Neural progenitor cell (in vitro differentiated cells): ENCODE measurements at regions not wholly inside any gene's neighbourhood (a gene's known extent, or its start where the extent isn't known, plus 50 kb on each side); places are given as distances from the start of the nearest gene placed in this dataset.

ENCODE experiments used
- DNase-seq: peaks from one replicate; pipeline ENCODE4 v3.0.0-alpha.2; 2016; ENCODE audit warnings: low spot score
- H2AFZ ChIP-seq: fragments of 200-600 bp; sonication (generic); replicated peaks from 2 replicates; pipeline ENCODE4 v1.6.1; 2016; ENCODE audit warnings: antibody characterized with exemption
- H3F3A ChIP-seq: fragments of 200-600 bp; sonication (generic); 2 replicates; pipeline ENCODE4 v1.6.1; 2016; ENCODE audit warnings: antibody characterized with exemption, low read depth
- H3K27ac ChIP-seq: fragments of 200-600 bp; sonication (generic); 2 replicates; pipeline ENCODE4 v1.5.1; 2016; ENCODE audit warnings: mild to moderate bottlenecking
- H3K27me3 ChIP-seq: fragments of 200-600 bp; sonication (generic); 2 replicates; pipeline ENCODE4 v1.6.1; 2016; ENCODE audit warnings: mild to moderate bottlenecking, moderate library complexity
- H3K36me3 ChIP-seq: fragments of 200-600 bp; sonication (generic); 2 replicates; pipeline ENCODE4 v1.5.1; 2016
- H3K4me1 ChIP-seq: fragments of 200-600 bp; sonication (generic); 2 replicates; pipeline ENCODE4 v1.6.1; 2016; ENCODE audit warnings: mixed run types
- H3K4me2 ChIP-seq: fragments of 200-600 bp; sonication (generic); 2 replicates; pipeline ENCODE4 v1.6.1; 2016
- H3K4me3 ChIP-seq: fragments of 200-600 bp; sonication (generic); 2 replicates; pipeline ENCODE4 v1.5.1; 2016
- H3K79me2 ChIP-seq: fragments of 200-600 bp; sonication (generic); 2 replicates; pipeline ENCODE4 v1.6.1; 2016; ENCODE audit warnings: low read depth
- H3K9ac ChIP-seq: fragments of 200-600 bp; sonication (generic); 2 replicates; pipeline ENCODE4 v1.6.1; 2016
- H3K9me3 ChIP-seq: fragments of 200-600 bp; sonication (generic); 2 replicates; pipeline ENCODE4 v1.5.1; 2016; ENCODE audit warnings: low read depth
- H4K20me1 ChIP-seq: fragments of 200-600 bp; sonication (generic); 2 replicates; pipeline ENCODE4 v1.6.1; 2016; ENCODE audit warnings: low read depth
- H3K27ac Mint-ChIP-seq: 3 replicates; pipeline ENCODE4 v1.8.0; 2021; ENCODE audit warnings: mixed read lengths
- H3K27me3 Mint-ChIP-seq: 2 replicates; pipeline ENCODE4 v1.8.0; 2022; ENCODE audit warnings: low read depth, mild to moderate bottlenecking, inconsistent platforms, moderate library complexity, mixed read lengths; ENCODE audit not compliant: insufficient read depth
- H3K36me3 Mint-ChIP-seq: 3 replicates; pipeline ENCODE4 v1.8.0; 2021; ENCODE audit warnings: mixed read lengths
- H3K4me1 Mint-ChIP-seq: 3 replicates; pipeline ENCODE4 v1.8.0; 2021; ENCODE audit warnings: mixed read lengths
- H3K4me3 Mint-ChIP-seq: 3 replicates; pipeline ENCODE4 v1.8.0; 2021; ENCODE audit warnings: mild to moderate bottlenecking, moderate library complexity, mixed read lengths
- H3K9me3 Mint-ChIP-seq: 3 replicates; pipeline ENCODE4 v1.8.0; 2020; ENCODE audit warnings: mixed read lengths
- EZH2 ChIP-seq: fragments of 200-600 bp; sonication (generic); IDR thresholded peaks from 2 replicates; pipeline ENCODE4 v1.6.1; 2017; ENCODE audit warnings: antibody characterized with exemption, mild to moderate bottlenecking, moderate library complexity
- EZH2phosphoT487 ChIP-seq: fragments of 200-600 bp; sonication (generic); IDR thresholded peaks from 2 replicates; pipeline ENCODE4 v1.6.1; 2017; ENCODE audit warnings: antibody characterized with exemption
- TF ChIP-seq, protein P1 (sequence below): fragments of 200-600 bp; sonication (generic); IDR thresholded peaks from 2 replicates; pipeline ENCODE4 v1.5.1; 2017; ENCODE audit warnings: antibody characterized with exemption, mild to moderate bottlenecking

DNA sequence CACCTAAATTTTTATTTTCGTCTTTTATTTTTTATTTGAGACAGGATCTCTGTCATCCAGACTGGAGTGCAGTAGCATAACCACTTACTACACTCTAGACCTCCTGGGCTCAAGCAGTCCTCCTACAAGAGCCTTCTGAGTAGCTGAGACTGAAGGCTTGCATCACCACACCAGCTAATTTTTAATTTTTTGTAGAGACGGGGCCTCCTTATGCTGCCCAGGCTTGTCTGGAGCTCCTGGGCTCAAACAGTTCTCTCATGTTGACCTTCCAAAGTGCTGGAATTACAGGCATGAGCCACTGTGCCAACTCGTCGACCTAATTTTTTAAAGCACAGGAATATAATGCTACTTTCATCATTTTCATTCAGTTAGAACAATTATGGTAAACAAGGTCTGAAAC is 405.4 kb downstream of the AR start:
- H3K4me3 Mint-ChIP-seq = no peak overlapping the region
- H3F3A ChIP-seq = no peaks in the 10 kb centered on the region
- H4K20me1 ChIP-seq = no peaks in the 10 kb centered on the region
- no peaks in the 10 kb centered on the region for H3K27me3 Mint-ChIP-seq
- H3K36me3 ChIP-seq = no peaks in the 10 kb centered on the region
- no peak overlapping the region for H3K27ac ChIP-seq
- no peak overlapping the region for H3K4me3 ChIP-seq
- TF ChIP-seq EZH2 (no peak), EZH2phosphoT487 (no peak)
- TF ChIP-seq, protein P1, sequence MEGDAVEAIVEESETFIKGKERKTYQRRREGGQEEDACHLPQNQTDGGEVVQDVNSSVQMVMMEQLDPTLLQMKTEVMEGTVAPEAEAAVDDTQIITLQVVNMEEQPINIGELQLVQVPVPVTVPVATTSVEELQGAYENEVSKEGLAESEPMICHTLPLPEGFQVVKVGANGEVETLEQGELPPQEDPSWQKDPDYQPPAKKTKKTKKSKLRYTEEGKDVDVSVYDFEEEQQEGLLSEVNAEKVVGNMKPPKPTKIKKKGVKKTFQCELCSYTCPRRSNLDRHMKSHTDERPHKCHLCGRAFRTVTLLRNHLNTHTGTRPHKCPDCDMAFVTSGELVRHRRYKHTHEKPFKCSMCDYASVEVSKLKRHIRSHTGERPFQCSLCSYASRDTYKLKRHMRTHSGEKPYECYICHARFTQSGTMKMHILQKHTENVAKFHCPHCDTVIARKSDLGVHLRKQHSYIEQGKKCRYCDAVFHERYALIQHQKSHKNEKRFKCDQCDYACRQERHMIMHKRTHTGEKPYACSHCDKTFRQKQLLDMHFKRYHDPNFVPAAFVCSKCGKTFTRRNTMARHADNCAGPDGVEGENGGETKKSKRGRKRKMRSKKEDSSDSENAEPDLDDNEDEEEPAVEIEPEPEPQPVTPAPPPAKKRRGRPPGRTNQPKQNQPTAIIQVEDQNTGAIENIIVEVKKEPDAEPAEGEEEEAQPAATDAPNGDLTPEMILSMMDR = no peak
- H3K36me3 Mint-ChIP-seq = no peaks in the 10 kb centered on the region
- peaks cover 3% of the 10 kb centered on the region for H3K9me3 Mint-ChIP-seq
- H3K4me2 ChIP-seq = no peak overlapping the region
- H3K9ac ChIP-seq = no peak overlapping the region
- no peak overlapping the region for H3K27ac Mint-ChIP-seq
- no peaks in the 10 kb centered on the region for H3K27me3 ChIP-seq
- no peaks in the 10 kb centered on the region for H3K4me1 Mint-ChIP-seq
- no peaks in the 10 kb centered on the region for H3K79me2 ChIP-seq
- H3K4me1 ChIP-seq = no peaks in the 10 kb centered on the region
- H3K9me3 ChIP-seq = peaks cover 3% of the 10 kb centered on the region
- H2AFZ ChIP-seq = no peak overlapping the region
- DNase-seq = no peak

DNA sequence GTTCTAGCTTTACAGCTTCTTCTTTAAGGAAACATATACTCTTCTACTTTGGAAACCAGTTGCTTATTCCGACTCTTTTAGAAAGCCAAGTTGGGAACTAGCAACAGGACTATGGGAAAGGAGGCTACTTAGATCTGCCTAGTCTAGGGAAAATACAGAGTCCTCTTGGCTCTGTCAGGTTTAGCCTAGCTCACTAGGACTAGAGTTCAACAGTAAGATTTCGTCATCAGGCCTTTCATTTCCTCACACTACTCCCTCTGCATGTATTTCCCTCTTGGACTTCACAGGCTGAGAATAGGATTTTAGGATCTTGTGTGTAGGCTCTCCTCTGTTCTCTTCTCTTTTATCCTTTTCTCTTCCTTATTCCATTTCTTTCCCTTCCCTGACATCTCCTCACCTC is 409.8 kb downstream of the AR start:
- Histone ChIP-seq H3K9ac (no peak overlapping the region), H4K20me1 (no peaks in the 10 kb centered on the region), H3K4me3 (no peak overlapping the region), H3K79me2 (no peaks in the 10 kb centered on the region), H3K27ac (no peak overlapping the region), H3K9me3 (peaks cover 3% of the 10 kb centered on the region), H3F3A (no peaks in the 10 kb centered on the region), H3K27me3 (no peaks in the 10 kb centered on the region), H3K4me2 (no peak overlapping the region), H3K4me1 (no peaks in the 10 kb centered on the region), H3K36me3 (no peaks in the 10 kb centered on the region), H2AFZ (no peak overlapping the region)
- H3K9me3 Mint-ChIP-seq = no peaks in the 10 kb centered on the region
- no peaks in the 10 kb centered on the region for H3K4me1 Mint-ChIP-seq
- no peak overlapping the region for H3K27ac Mint-ChIP-seq
- TF ChIP-seq, protein P1 = no peak
- TF ChIP-seq EZH2 (no peak), EZH2phosphoT487 (no peak)
- no peaks in the 10 kb centered on the region for H3K36me3 Mint-ChIP-seq
- H3K27me3 Mint-ChIP-seq = no peaks in the 10 kb centered on the region
- no peak overlapping the region for H3K4me3 Mint-ChIP-seq
- DNase-seq = no peak

DNA sequence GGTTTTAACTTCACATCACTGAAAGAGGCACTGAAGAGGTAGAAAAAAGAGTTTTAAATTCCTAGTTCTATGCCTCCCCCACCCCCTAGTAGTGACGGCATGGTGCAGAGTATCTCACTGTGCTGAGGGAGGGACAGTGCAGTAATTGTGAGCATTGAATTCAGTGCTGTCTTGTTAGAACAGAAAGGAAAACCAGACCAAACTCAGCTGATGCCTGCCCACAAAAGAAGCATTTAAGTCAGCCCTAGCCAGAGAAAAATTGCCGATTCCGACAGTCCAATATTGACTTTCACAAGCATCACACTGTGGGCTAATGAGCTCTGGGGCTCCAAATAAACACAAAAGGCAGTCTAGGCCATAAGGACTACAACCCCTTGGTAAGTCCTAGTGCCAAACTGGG is 417.7 kb downstream of the AR start:
- TF ChIP-seq, protein P1 = no peak
- TF ChIP-seq EZH2 (no peak), EZH2phosphoT487 (no peak)
- no peaks in the 10 kb centered on the region for H3K36me3 ChIP-seq
- H2AFZ ChIP-seq = no peak overlapping the region
- H3K36me3 Mint-ChIP-seq = no peaks in the 10 kb centered on the region
- no peaks in the 10 kb centered on the region for H3K4me1 Mint-ChIP-seq
- H4K20me1 ChIP-seq = no peaks in the 10 kb centered on the region
- H3K27me3 Mint-ChIP-seq = no peaks in the 10 kb centered on the region
- H3K79me2 ChIP-seq = no peaks in the 10 kb centered on the region
- H3K9me3 Mint-ChIP-seq = no peaks in the 10 kb centered on the region
- no peak overlapping the region for H3K9ac ChIP-seq
- H3K27me3 ChIP-seq = no peaks in the 10 kb centered on the region
- H3K27ac ChIP-seq = no peak overlapping the region
- peaks cover 8% of the 10 kb centered on the region for H3K9me3 ChIP-seq
- H3K27ac Mint-ChIP-seq = no peak overlapping the region
- no peaks in the 10 kb centered on the region for H3K4me1 ChIP-seq
- H3K4me3 Mint-ChIP-seq = no peak overlapping the region
- H3K4me2 ChIP-seq = no peak overlapping the region
- H3F3A ChIP-seq = no peaks in the 10 kb centered on the region
- DNase-seq = no peak
- no peak overlapping the region for H3K4me3 ChIP-seq
